ENCODE measurements at regions not wholly inside any gene's neighbourhood (a gene's known extent, or its start where the extent isn't known, plus 50 kb on each side); places are given as distances from the start of the nearest gene placed in this dataset.
A peak's percentile ranks its signal among the peaks of the same experiment; 100 is the strongest.
"Not testable (repeated sequence)": the region's sequence is repeated elsewhere in the genome, so short reads cannot be mapped to it uniquely, and the experiment has no call there.

- no peak overlapping the region for H3K4me3 Mint-ChIP-seq
- no peak overlapping the region for H3K27ac Mint-ChIP-seq
- no peak for ATAC-seq (ENCODE audit: low read depth)
- DNase-seq (ENCODE audit: low spot score in 2 of 2), result no peak
- no peaks in the 10 kb centered on the region for H3K4me1 Mint-ChIP-seq
- H3K9me3 Mint-ChIP-seq, result no peaks in the 10 kb centered on the region
- no peaks in the 10 kb centered on the region for H3K36me3 Mint-ChIP-seq
- no peaks in the 10 kb centered on the region for H3K27me3 Mint-ChIP-seq
These were observed 98.6 kb upstream of the TLE1 start for GRCh38 chr9:81787747-81788632.

- no peaks in the 10 kb centered on the region for H3K36me3 Mint-ChIP-seq
- ATAC-seq (ENCODE audit: low read depth) (no peak), DNase-seq (ENCODE audit: low spot score in 2 of 2) (no peak)
- no peaks in the 10 kb centered on the region for H3K27me3 Mint-ChIP-seq
- no peak overlapping the region for H3K4me3 Mint-ChIP-seq
- H3K4me1 Mint-ChIP-seq, result no peaks in the 10 kb centered on the region
- no peak overlapping the region for H3K27ac Mint-ChIP-seq
- H3K9me3 Mint-ChIP-seq, result no peaks in the 10 kb centered on the region
These were observed 100.4 kb upstream of the TLE1 start for GRCh38 chr9:81789721-81790120.

- Mint-ChIP-seq H3K27ac (no peak overlapping the region), H3K9me3 (no peaks in the 10 kb centered on the region), H3K36me3 (no peaks in the 10 kb centered on the region), H3K27me3 (no peaks in the 10 kb centered on the region), H3K4me3 (no peak overlapping the region), H3K4me1 (no peaks in the 10 kb centered on the region)
- ATAC-seq (ENCODE audit: low read depth) (no peak), DNase-seq (ENCODE audit: low spot score in 2 of 2) (no peak)
These were observed 100.8 kb upstream of the TLE1 start for GRCh38 chr9:81790166-81790565.

GRCh38 chr9:81791076-81791475, 101.7 kb upstream of the TLE1 start:
- no peak for DNase-seq (ENCODE audit: low spot score in 2 of 2)
- no peaks in the 10 kb centered on the region for H3K4me1 Mint-ChIP-seq
- no peak overlapping the region for H3K27ac Mint-ChIP-seq

GRCh38 chr9:81798606-81799005, 109.3 kb upstream of the TLE1 start:
- DNase-seq (ENCODE audit: low spot score in 2 of 2), result no peak
- H3K4me1 Mint-ChIP-seq, result no peaks in the 10 kb centered on the region
- ATAC-seq (ENCODE audit: low read depth), result no peak
- no peaks in the 10 kb centered on the region for H3K27me3 Mint-ChIP-seq
- H3K27ac Mint-ChIP-seq, result no peak overlapping the region
- no peaks in the 10 kb centered on the region for H3K9me3 Mint-ChIP-seq
- no peaks in the 10 kb centered on the region for H3K36me3 Mint-ChIP-seq
- H3K4me3 Mint-ChIP-seq, result no peak overlapping the region

More at GRCh38 chr9:81791076-81791475, 101.7 kb upstream of the TLE1 start:
- H3K27me3 Mint-ChIP-seq, result no peaks in the 10 kb centered on the region
- no peak overlapping the region for H3K4me3 Mint-ChIP-seq
- no peak for ATAC-seq (ENCODE audit: low read depth)
- no peaks in the 10 kb centered on the region for H3K9me3 Mint-ChIP-seq
- no peaks in the 10 kb centered on the region for H3K36me3 Mint-ChIP-seq

GRCh38 chr9:81801190-81801589, 111.8 kb upstream of the TLE1 start:
- ATAC-seq (ENCODE audit: low read depth) (no peak), DNase-seq (ENCODE audit: low spot score in 2 of 2) (no peak)
- no peak overlapping the region for H3K4me3 Mint-ChIP-seq
- H3K4me1 Mint-ChIP-seq, result no peaks in the 10 kb centered on the region
- no peaks in the 10 kb centered on the region for H3K36me3 Mint-ChIP-seq
- no peak overlapping the region for H3K27ac Mint-ChIP-seq
- H3K27me3 Mint-ChIP-seq, result no peaks in the 10 kb centered on the region
- no peaks in the 10 kb centered on the region for H3K9me3 Mint-ChIP-seq

- Mint-ChIP-seq H3K27me3 (no peaks in the 10 kb centered on the region), H3K9me3 (no peaks in the 10 kb centered on the region), H3K36me3 (no peaks in the 10 kb centered on the region), H3K27ac (no peak overlapping the region), H3K4me3 (no peak overlapping the region), H3K4me1 (no peaks in the 10 kb centered on the region)
- DNase-seq (ENCODE audit: low spot score in 2 of 2) (no peak), ATAC-seq (ENCODE audit: low read depth) (no peak)
These were observed 115.0 kb upstream of the TLE1 start for GRCh38 chr9:81804306-81804705.

GRCh38 chr9:81811688-81812087, 116.5 kb upstream of the SPATA31D4 start:
- H3K36me3 Mint-ChIP-seq; DNase-seq (ENCODE audit: low spot score in 2 of 2); H3K9me3 Mint-ChIP-seq; H3K27me3 Mint-ChIP-seq; H3K27ac Mint-ChIP-seq; ATAC-seq (ENCODE audit: low read depth); H3K4me3 Mint-ChIP-seq: not testable (repeated sequence)
- peaks cover 19% of the 10 kb centered on the region for H3K4me1 Mint-ChIP-seq

- Mint-ChIP-seq H3K4me3 (no peak overlapping the region), H3K36me3 (peaks cover 2% of the 10 kb centered on the region)
These were observed 113.8 kb upstream of the SPATA31D4 start for GRCh38 chr9:81814401-81814793.

GRCh38 chr9:81814794-81815464, 113.3 kb upstream of the SPATA31D4 start:
- Mint-ChIP-seq H3K9me3 (no peaks in the 10 kb centered on the region), H3K27me3 (no peaks in the 10 kb centered on the region), H3K27ac (peak overlapping the region; percentile 3)

More at GRCh38 chr9:81814401-81814793, 113.8 kb upstream of the SPATA31D4 start:
- Mint-ChIP-seq H3K27me3 (no peaks in the 10 kb centered on the region), H3K9me3 (no peaks in the 10 kb centered on the region), H3K4me1 (peaks cover 19% of the 10 kb centered on the region), H3K27ac (peak overlapping the region; percentile 3)
- no peak for DNase-seq (ENCODE audit: low spot score in 2 of 2)
- peak; percentile 34 for ATAC-seq (ENCODE audit: low read depth)

GRCh38 chr9:81815781-81816180, 112.4 kb upstream of the SPATA31D4 start:
- ATAC-seq (ENCODE audit: low read depth) (no peak), DNase-seq (ENCODE audit: low spot score in 2 of 2) (no peak)
- Mint-ChIP-seq H3K27me3 (no peaks in the 10 kb centered on the region), H3K4me3 (no peak overlapping the region), H3K4me1 (peaks cover 16% of the 10 kb centered on the region), H3K27ac (no peak overlapping the region), H3K9me3 (no peaks in the 10 kb centered on the region), H3K36me3 (peaks cover 2% of the 10 kb centered on the region)

More at GRCh38 chr9:81814794-81815464, 113.3 kb upstream of the SPATA31D4 start:
- H3K4me3 Mint-ChIP-seq, result peak overlapping the region; percentile 4
- peaks cover 2% of the 10 kb centered on the region for H3K36me3 Mint-ChIP-seq
- ATAC-seq (ENCODE audit: low read depth) (peak; percentile 38), DNase-seq (ENCODE audit: low spot score in 2 of 2) (no peak)
- H3K4me1 Mint-ChIP-seq, result peaks cover 16% of the 10 kb centered on the region

- no peak for DNase-seq (ENCODE audit: low spot score in 2 of 2)
- H3K9me3 Mint-ChIP-seq, result no peaks in the 10 kb centered on the region
- ATAC-seq (ENCODE audit: low read depth), result no peak
- H3K36me3 Mint-ChIP-seq, result peaks cover 2% of the 10 kb centered on the region
- no peak overlapping the region for H3K27ac Mint-ChIP-seq
- no peaks in the 10 kb centered on the region for H3K27me3 Mint-ChIP-seq
- H3K4me1 Mint-ChIP-seq, result peaks cover 13% of the 10 kb centered on the region
- no peak overlapping the region for H3K4me3 Mint-ChIP-seq
These were observed 109.1 kb upstream of the SPATA31D4 start for GRCh38 chr9:81819155-81819554.

- no peaks in the 10 kb centered on the region for H3K27me3 Mint-ChIP-seq
- H3K4me3 Mint-ChIP-seq, result no peak overlapping the region
- H3K27ac Mint-ChIP-seq, result no peak overlapping the region
- no peak for ATAC-seq (ENCODE audit: low read depth)
- H3K36me3 Mint-ChIP-seq, result peaks cover 2% of the 10 kb centered on the region
- peaks cover 6% of the 10 kb centered on the region for H3K4me1 Mint-ChIP-seq
- H3K9me3 Mint-ChIP-seq, result no peaks in the 10 kb centered on the region
- DNase-seq (ENCODE audit: low spot score in 2 of 2), result no peak
These were observed 108.2 kb upstream of the SPATA31D4 start for GRCh38 chr9:81819859-81820546.

GRCh38 chr9:81822301-81822865, 105.8 kb upstream of the SPATA31D4 start:
- Mint-ChIP-seq H3K4me3 (no peak overlapping the region), H3K27me3 (no peaks in the 10 kb centered on the region), H3K9me3 (no peaks in the 10 kb centered on the region), H3K27ac (no peak overlapping the region), H3K36me3 (no peaks in the 10 kb centered on the region), H3K4me1 (no peaks in the 10 kb centered on the region)
- DNase-seq (ENCODE audit: low spot score in 2 of 2) (no peak), ATAC-seq (ENCODE audit: low read depth) (no peak)

Measured in memory B cell (primary cell).